OCI-LY7 (cell line): ENCODE measurements at regions not wholly inside any gene's neighbourhood (a gene's known extent, or its start where the extent isn't known, plus 50 kb on each side); places are given as distances from the start of the nearest gene placed in this dataset.

ENCODE experiments used
- EZH2phosphoT487 ChIP-seq: fragments of 200-600 bp; sonication (generic); IDR thresholded peaks from 2 replicates; pipeline ENCODE4 v1.6.1; 2018; ENCODE audit warnings: low read depth, borderline replicate concordance, mild to moderate bottlenecking, mixed run types, antibody characterized with exemption, low read length, moderate library complexity, mixed read lengths
- TF ChIP-seq, protein P1 (sequence below): fragments of 200-600 bp; sonication (generic); conservative IDR thresholded peaks from 2 replicates; pipeline ENCODE4 v1.5.1; 2014; ENCODE audit warnings: mild to moderate bottlenecking, antibody characterized with exemption, low read length, moderate library complexity, mixed read lengths

GRCh38 chr6:104227508-104227907 is 632.2 kb downstream of the HACE1 start:
- TF ChIP-seq, protein P1, sequence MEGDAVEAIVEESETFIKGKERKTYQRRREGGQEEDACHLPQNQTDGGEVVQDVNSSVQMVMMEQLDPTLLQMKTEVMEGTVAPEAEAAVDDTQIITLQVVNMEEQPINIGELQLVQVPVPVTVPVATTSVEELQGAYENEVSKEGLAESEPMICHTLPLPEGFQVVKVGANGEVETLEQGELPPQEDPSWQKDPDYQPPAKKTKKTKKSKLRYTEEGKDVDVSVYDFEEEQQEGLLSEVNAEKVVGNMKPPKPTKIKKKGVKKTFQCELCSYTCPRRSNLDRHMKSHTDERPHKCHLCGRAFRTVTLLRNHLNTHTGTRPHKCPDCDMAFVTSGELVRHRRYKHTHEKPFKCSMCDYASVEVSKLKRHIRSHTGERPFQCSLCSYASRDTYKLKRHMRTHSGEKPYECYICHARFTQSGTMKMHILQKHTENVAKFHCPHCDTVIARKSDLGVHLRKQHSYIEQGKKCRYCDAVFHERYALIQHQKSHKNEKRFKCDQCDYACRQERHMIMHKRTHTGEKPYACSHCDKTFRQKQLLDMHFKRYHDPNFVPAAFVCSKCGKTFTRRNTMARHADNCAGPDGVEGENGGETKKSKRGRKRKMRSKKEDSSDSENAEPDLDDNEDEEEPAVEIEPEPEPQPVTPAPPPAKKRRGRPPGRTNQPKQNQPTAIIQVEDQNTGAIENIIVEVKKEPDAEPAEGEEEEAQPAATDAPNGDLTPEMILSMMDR: no peak
- TF ChIP-seq EZH2phosphoT487: no peak
